Liver (tissue), 7 donors: ENCODE measurements at regions not wholly inside any gene's neighbourhood (a gene's known extent, or its start where the extent isn't known, plus 50 kb on each side); places are given as distances from the start of the nearest gene placed in this dataset.
"Not testable (repeated sequence)": the region's sequence is repeated elsewhere in the genome, so short reads cannot be mapped to it uniquely, and the experiment has no call there.

Experiments used
- DNase-seq: peaks from one replicate; pipeline ENCODE4 v3.0.0-alpha.2; 2017; ENCODE audit warnings: low spot score
- H3K27ac ChIP-seq, 2 donors: one replicate each; pipeline ENCODE4 v1.7.0; 2013; ENCODE audit warnings: inconsistent platforms in 2 of 2, low read length in 2 of 2, control low read depth in 1 of 2, low read depth in 1 of 2, mild to moderate bottlenecking in 1 of 2
- H3K27me3 ChIP-seq, 4 donors: one replicate each; pipeline versions ENCODE4 v1.6.1 to v1.7.0; 2013; ENCODE audit warnings: low read length in 3 of 4, inconsistent platforms in 1 of 4, mild to moderate bottlenecking in 1 of 4, moderate library complexity in 1 of 4; ENCODE audit not compliant: control insufficient read depth in 4 of 4, insufficient read depth in 4 of 4
- H3K36me3 ChIP-seq, 4 donors: one replicate each; pipeline versions ENCODE4 v1.6.1 to v1.7.0; 2013; ENCODE audit warnings: low read length in 3 of 4, mild to moderate bottlenecking in 3 of 4, low read depth in 1 of 4, moderate library complexity in 1 of 4; ENCODE audit not compliant: control insufficient read depth in 4 of 4, insufficient read depth in 3 of 4
- H3K4me1 ChIP-seq, 4 donors: one replicate each; pipeline versions ENCODE4 v1.6.1 to v1.7.0; 2013; ENCODE audit warnings: low read length in 3 of 4, mild to moderate bottlenecking in 3 of 4, moderate library complexity in 1 of 4; ENCODE audit not compliant: control insufficient read depth in 4 of 4, insufficient read depth in 4 of 4
- H3K4me3 ChIP-seq, 3 donors: one replicate each; pipeline versions ENCODE4 v1.6.1 to v1.7.0; 2013; ENCODE audit warnings: low read length in 3 of 3, control low read depth in 1 of 3, low read depth in 1 of 3, mild to moderate bottlenecking in 1 of 3
- H3K9ac ChIP-seq, 2 donors: one replicate each; pipeline ENCODE4 v1.7.0; 2013; ENCODE audit warnings: low read length in 2 of 2, mild to moderate bottlenecking in 2 of 2, moderate library complexity in 2 of 2, control low read depth in 1 of 2, low read depth in 1 of 2
- H3K9me3 ChIP-seq, 4 donors: one replicate each; pipeline versions ENCODE4 v1.6.1 to v1.7.0; 2013; ENCODE audit warnings: low read length in 3 of 4; ENCODE audit not compliant: control insufficient read depth in 4 of 4
- FOXA1 ChIP-seq: IDR thresholded peaks from 2 replicates; pipeline ENCODE4 v1.6.1; 2016; ENCODE audit warnings: antibody characterized with exemption
- FOXA2 ChIP-seq: IDR thresholded peaks from 2 replicates; pipeline ENCODE4 v1.6.1; 2016; ENCODE audit warnings: antibody characterized with exemption
- HNF4A ChIP-seq, 2 donors: conservative IDR thresholded peaks; 2 replicates each; pipeline ENCODE4 v1.6.1; 2016; ENCODE audit warnings: antibody characterized with exemption in 2 of 2, mild to moderate bottlenecking in 2 of 2
- JUND ChIP-seq, 2 donors: IDR thresholded peaks; 2 replicates each; pipeline ENCODE4 v1.6.1; 2016; ENCODE audit warnings: antibody characterized with exemption in 2 of 2
- MAX ChIP-seq: IDR thresholded peaks from 2 replicates; pipeline ENCODE4 v1.6.1; 2016; ENCODE audit warnings: antibody characterized with exemption
- RAD21 ChIP-seq, 2 donors: IDR thresholded peaks; 2 replicates each; pipeline ENCODE4 v1.6.1; 2016; ENCODE audit warnings: antibody characterized with exemption in 2 of 2, mild to moderate bottlenecking in 2 of 2
- RXRA ChIP-seq, 2 donors: IDR thresholded peaks; 2 replicates each; pipeline ENCODE4 v1.6.1; 2017 to 2018; ENCODE audit warnings: antibody characterized with exemption in 2 of 2, mild to moderate bottlenecking in 1 of 2
- SP1 ChIP-seq: IDR thresholded peaks from 2 replicates; pipeline ENCODE4 v1.6.1; 2018; ENCODE audit warnings: antibody characterized with exemption, mild to moderate bottlenecking
- TAF1 ChIP-seq: conservative IDR thresholded peaks from 2 replicates; pipeline ENCODE4 v1.6.1; 2016; ENCODE audit warnings: antibody characterized with exemption, mild to moderate bottlenecking
- YY1 ChIP-seq: IDR thresholded peaks from 2 replicates; pipeline ENCODE4 v1.6.1; 2016; ENCODE audit warnings: antibody characterized with exemption, mild to moderate bottlenecking
- ZBTB33 ChIP-seq: IDR thresholded peaks from 2 replicates; pipeline ENCODE4 v1.6.1; 2016; ENCODE audit warnings: antibody characterized with exemption
- WGBS: extraction: QIAGEN DNeasy Blood & Tissue Kit; methylation state at CpG from one replicate; pipeline ENCODE4 v1.1.7; 2013; 5-methylcytosine and 5-hydroxymethylcytosine counted together
- TF ChIP-seq, protein P1 (sequence below): IDR thresholded peaks from 2 replicates; pipeline ENCODE4 v1.6.1; 2016; ENCODE audit warnings: antibody characterized with exemption, mild to moderate bottlenecking
- donor health status: healthy.
- donor health status: healthy.
- donor health status: healthy.
- donor health status: healthy.

GRCh38 chr3:185992831-185993374 is 55.1 kb upstream of the TRA2B start:
- Histone ChIP-seq H3K36me3 (no peaks in the 10 kb centered on the region), H3K27ac (no peak overlapping the region), H3K9me3 (no peaks in the 10 kb centered on the region), H3K4me3 (no peak overlapping the region), H3K27me3 (no peaks in the 10 kb centered on the region), H3K4me1 (no peaks in the 10 kb centered on the region), H3K9ac (no peak overlapping the region)
- WGBS: 66% methylated on average over 9 of the region's 9 CpGs
- no peak for DNase-seq
- TF ChIP-seq RAD21 (IDR thresholded peaks at IDR 0.05) (peak in 1 of 2 donors; percentile 4), JUND (IDR thresholded peaks at IDR 0.05) (no peak)

DNA sequence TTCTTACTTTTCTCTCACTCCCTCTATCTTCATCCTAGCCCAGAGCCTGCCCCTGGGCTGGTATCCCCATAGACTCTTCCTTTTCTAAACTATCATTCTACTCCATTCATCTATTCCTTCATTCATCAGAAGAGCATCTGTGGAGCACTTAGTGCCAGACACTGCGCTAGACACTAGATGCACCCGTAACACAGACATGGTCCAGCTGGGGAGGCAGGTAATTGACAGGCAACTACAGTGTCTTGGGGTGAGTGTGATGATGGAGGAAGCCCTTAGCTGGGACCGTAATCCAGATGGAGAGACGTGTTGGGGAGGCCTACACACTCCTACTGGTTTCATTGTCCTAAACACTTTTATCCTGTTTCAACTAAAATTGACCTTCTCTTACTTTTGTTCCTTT is 53.2 kb upstream of the TRA2B start:
- not testable (repeated sequence) for H3K4me3 ChIP-seq, H3K4me1 ChIP-seq, H3K9ac ChIP-seq, H3K9me3 ChIP-seq, DNase-seq, H3K27ac ChIP-seq, H3K36me3 ChIP-seq, H3K27me3 ChIP-seq
- WGBS: 96% methylated on average over 4 of the region's 4 CpGs

DNA sequence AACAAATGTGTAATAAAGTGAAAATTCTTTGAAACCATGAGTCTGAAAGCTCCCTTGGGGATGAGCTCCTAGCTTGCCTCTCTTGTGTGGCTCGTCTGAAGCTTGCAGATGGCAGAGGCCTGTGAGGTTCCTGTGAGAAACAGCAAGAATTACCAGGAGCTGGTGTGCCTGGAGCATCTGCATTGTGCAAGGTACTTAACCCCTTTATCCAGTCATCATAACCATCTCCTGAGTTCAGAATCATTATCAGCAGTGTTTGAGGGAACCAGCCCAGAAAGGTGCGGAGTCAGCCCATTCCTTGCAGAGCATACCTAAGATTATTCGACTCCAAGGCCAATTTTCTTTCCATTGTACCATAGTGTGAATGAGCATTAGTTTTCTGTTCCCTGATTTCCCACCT is 51.7 kb upstream of the TRA2B start:
- no peaks in the 10 kb centered on the region for H3K36me3 ChIP-seq
- H3K4me3 ChIP-seq: no peak overlapping the region
- no peaks in the 10 kb centered on the region for H3K4me1 ChIP-seq
- no peaks in the 10 kb centered on the region for H3K27me3 ChIP-seq
- H3K9ac ChIP-seq: no peak overlapping the region
- TF ChIP-seq TAF1 (no peak), HNF4A (conservative IDR thresholded peaks at IDR 0.05) (no peak), YY1 (no peak), ZBTB33 (no peak), SP1 (no peak), JUND (IDR thresholded peaks at IDR 0.05) (no peak), RXRA (IDR thresholded peaks at IDR 0.05) (no peak)
- 94% methylated on average over 3 of the region's 3 CpGs for WGBS
- H3K27ac ChIP-seq: no peak overlapping the region
- no peaks in the 10 kb centered on the region for H3K9me3 ChIP-seq
- DNase-seq: no peak

DNA sequence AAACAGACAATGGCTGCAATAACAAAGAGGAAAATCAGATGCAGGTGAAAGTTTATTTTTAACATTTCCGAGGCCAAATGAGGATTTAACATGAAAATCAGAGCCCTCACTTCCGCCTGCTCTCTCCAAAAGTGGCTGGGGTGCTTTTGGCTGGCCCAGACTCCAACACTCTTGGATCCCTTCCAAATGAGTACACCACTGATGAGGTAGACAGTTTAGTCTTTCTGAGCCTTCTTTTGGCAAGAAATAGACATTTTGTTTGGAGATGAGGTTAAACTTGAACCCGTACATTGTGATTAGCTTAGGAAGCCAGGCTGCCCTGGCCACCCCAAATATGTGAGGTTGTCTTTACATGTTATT is 51.0 kb upstream of the TRA2B start:
- H3K4me3 ChIP-seq: no peak overlapping the region
- 87% methylated on average over 3 of the region's 3 CpGs for WGBS
- TF ChIP-seq FOXA1: no peak
- TF ChIP-seq YY1: no peak
- no peak for TF ChIP-seq TAF1
- TF ChIP-seq ZBTB33: no peak
- TF ChIP-seq, protein P1, sequence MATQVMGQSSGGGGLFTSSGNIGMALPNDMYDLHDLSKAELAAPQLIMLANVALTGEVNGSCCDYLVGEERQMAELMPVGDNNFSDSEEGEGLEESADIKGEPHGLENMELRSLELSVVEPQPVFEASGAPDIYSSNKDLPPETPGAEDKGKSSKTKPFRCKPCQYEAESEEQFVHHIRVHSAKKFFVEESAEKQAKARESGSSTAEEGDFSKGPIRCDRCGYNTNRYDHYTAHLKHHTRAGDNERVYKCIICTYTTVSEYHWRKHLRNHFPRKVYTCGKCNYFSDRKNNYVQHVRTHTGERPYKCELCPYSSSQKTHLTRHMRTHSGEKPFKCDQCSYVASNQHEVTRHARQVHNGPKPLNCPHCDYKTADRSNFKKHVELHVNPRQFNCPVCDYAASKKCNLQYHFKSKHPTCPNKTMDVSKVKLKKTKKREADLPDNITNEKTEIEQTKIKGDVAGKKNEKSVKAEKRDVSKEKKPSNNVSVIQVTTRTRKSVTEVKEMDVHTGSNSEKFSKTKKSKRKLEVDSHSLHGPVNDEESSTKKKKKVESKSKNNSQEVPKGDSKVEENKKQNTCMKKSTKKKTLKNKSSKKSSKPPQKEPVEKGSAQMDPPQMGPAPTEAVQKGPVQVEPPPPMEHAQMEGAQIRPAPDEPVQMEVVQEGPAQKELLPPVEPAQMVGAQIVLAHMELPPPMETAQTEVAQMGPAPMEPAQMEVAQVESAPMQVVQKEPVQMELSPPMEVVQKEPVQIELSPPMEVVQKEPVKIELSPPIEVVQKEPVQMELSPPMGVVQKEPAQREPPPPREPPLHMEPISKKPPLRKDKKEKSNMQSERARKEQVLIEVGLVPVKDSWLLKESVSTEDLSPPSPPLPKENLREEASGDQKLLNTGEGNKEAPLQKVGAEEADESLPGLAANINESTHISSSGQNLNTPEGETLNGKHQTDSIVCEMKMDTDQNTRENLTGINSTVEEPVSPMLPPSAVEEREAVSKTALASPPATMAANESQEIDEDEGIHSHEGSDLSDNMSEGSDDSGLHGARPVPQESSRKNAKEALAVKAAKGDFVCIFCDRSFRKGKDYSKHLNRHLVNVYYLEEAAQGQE: no peak
- TF ChIP-seq MAX: no peak
- no peak for TF ChIP-seq FOXA2
- H3K36me3 ChIP-seq: no peaks in the 10 kb centered on the region
- peaks cover 0 to 2% (median 0%) of the 10 kb centered on the region in 4 donors for H3K27me3 ChIP-seq
- no peak overlapping the region for H3K9ac ChIP-seq
- DNase-seq: no peak
- peaks cover 0 to under 1% (median 0%) of the 10 kb centered on the region in 4 donors for H3K4me1 ChIP-seq
- H3K27ac ChIP-seq: no peak overlapping the region
- H3K9me3 ChIP-seq: no peaks in the 10 kb centered on the region
